BE2C (cell line): ENCODE measurements at regions not wholly inside any gene's neighbourhood (a gene's known extent, or its start where the extent isn't known, plus 50 kb on each side); places are given as distances from the start of the nearest gene placed in this dataset.

Source experiments
- DNase-seq: peaks from one replicate; pipeline ENCODE4 v3.0.0-alpha.2; 2020
- H3K27me3 ChIP-seq: fragments of 250-450 bp; sonication (Bioruptor Pico); 2 replicates; pipeline ENCODE4 v1.5.1; 2020; ENCODE audit warnings: mild to moderate bottlenecking
- H3K36me3 ChIP-seq: fragments of 250-450 bp; sonication (Bioruptor Pico); 2 replicates; pipeline ENCODE4 v1.5.1; 2020; ENCODE audit warnings: mild to moderate bottlenecking
- H3K4me1 ChIP-seq: fragments of 250-450 bp; sonication (Bioruptor Pico); 2 replicates; pipeline ENCODE4 v1.5.1; 2020
- H3K4me3 ChIP-seq: 2 replicates; pipeline ENCODE4 v1.5.1; 2011; ENCODE audit warnings: low read depth, low read length
- H3K9me3 ChIP-seq: fragments of 250-450 bp; sonication (Bioruptor Pico); 2 replicates; pipeline ENCODE4 v1.5.1; 2020
- TF ChIP-seq, protein P1 (sequence below): IDR thresholded peaks from 2 replicates; pipeline ENCODE4 v1.5.1; 2012; ENCODE audit warnings: mild to moderate bottlenecking, low read depth, low read length

DNA sequence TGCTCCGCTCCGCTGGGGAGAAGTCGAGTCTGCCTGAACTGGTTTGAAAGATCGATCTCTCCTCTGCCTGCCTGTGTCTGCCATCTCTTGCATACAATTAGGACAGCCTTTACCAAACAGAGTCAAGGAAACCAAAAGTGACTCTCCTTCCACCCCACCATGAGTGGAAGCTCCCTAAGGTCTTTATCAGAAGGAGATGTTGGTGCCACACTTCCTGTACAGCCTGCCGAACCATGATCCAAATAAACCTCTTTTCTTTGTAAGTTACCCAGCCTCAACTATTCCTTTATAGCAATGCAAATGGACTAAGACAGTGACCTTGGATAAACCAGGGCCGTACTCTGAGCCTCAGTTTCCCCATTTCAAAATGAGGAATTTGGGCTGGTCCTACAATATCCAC lies 106.3 kb upstream of the GDF10 start:
- no peaks in the 10 kb centered on the region for H3K36me3 ChIP-seq
- H3K27me3 ChIP-seq, result no peaks in the 10 kb centered on the region
- no peak overlapping the region for H3K4me3 ChIP-seq
- DNase-seq, result no peak
- TF ChIP-seq, protein P1, sequence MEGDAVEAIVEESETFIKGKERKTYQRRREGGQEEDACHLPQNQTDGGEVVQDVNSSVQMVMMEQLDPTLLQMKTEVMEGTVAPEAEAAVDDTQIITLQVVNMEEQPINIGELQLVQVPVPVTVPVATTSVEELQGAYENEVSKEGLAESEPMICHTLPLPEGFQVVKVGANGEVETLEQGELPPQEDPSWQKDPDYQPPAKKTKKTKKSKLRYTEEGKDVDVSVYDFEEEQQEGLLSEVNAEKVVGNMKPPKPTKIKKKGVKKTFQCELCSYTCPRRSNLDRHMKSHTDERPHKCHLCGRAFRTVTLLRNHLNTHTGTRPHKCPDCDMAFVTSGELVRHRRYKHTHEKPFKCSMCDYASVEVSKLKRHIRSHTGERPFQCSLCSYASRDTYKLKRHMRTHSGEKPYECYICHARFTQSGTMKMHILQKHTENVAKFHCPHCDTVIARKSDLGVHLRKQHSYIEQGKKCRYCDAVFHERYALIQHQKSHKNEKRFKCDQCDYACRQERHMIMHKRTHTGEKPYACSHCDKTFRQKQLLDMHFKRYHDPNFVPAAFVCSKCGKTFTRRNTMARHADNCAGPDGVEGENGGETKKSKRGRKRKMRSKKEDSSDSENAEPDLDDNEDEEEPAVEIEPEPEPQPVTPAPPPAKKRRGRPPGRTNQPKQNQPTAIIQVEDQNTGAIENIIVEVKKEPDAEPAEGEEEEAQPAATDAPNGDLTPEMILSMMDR, result no peak
- H3K9me3 ChIP-seq, result no peaks in the 10 kb centered on the region
- no peaks in the 10 kb centered on the region for H3K4me1 ChIP-seq

DNA sequence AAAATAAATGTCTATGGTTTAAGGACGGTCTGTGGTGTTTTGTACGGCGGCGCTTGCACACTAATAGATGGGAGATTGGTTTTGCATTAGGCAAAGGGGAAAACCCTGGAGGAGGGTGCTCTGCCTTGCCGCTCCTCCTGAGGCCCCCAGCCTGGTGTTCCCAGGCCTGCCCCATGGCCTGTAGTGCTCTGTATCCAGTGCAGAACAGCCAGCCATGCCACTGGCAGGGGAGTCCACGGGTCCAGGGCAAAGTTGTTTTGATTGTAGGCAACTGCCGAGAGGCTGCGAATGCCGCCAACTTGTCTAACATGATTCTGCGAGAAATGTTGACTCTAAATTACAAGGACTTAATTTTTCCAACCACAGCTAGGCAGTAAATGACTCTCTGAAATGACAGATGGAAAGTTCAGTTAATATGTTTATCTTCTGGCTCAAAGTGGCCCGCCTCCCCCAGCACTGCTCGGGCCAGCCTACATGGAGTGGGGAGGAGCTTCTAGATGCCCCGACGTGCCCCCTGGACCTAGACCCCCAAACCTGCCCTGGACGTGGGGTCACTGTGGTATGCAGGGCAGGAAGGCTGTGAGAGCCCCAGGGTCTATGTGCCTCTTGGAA lies 104.6 kb upstream of the GDF10 start:
- no peaks in the 10 kb centered on the region for H3K4me1 ChIP-seq
- H3K4me3 ChIP-seq, result no peak overlapping the region
- TF ChIP-seq, protein P1, result no peak
- no peaks in the 10 kb centered on the region for H3K36me3 ChIP-seq
- DNase-seq, result no peak
- H3K9me3 ChIP-seq, result no peaks in the 10 kb centered on the region
- H3K27me3 ChIP-seq, result no peaks in the 10 kb centered on the region

DNA sequence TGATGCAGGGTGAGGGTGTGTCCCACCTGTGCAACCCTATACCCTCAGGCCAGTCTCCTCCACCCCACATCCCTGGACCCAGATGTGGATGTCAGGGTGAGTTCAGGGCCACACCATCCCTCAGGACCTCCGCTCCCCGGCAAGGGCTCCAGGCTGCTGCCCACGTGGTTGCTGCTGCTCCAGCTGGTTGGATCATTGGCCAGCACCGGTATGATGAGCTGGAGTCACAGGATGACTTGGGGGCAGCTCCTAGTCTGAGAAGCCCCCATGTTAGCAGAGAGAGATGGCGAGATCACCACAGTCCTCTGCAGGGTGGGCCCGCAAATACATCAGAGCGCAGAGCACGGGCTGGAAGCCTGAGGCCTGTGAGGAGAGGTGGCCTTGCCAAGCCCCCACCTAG lies 103.3 kb upstream of the GDF10 start:
- H3K27me3 ChIP-seq, result no peaks in the 10 kb centered on the region
- no peak overlapping the region for H3K4me3 ChIP-seq
- no peaks in the 10 kb centered on the region for H3K9me3 ChIP-seq
- H3K4me1 ChIP-seq, result no peaks in the 10 kb centered on the region
- no peak for DNase-seq
- H3K36me3 ChIP-seq, result no peaks in the 10 kb centered on the region
- TF ChIP-seq, protein P1, result no peak

DNA sequence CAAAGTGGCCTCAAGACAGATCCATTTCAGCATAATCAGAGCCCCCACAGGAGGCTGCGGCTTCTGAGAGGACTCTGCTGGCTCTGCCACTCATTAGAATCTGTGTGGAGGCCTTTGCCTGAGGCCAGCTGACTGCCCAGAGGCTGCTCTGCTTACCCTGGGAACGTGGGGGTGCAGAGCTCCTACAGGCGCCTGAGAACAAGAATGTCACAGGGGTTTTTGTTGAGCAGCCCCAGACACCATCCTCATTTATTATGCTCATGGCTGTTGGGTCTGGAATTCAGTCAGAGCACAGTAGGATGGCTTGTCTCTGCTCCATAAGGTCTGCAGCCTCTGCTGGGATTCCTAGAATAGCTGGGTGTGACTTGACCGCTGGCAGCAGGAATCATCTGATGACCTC lies 101.8 kb upstream of the GDF10 start:
- H3K36me3 ChIP-seq, result no peaks in the 10 kb centered on the region

DNA sequence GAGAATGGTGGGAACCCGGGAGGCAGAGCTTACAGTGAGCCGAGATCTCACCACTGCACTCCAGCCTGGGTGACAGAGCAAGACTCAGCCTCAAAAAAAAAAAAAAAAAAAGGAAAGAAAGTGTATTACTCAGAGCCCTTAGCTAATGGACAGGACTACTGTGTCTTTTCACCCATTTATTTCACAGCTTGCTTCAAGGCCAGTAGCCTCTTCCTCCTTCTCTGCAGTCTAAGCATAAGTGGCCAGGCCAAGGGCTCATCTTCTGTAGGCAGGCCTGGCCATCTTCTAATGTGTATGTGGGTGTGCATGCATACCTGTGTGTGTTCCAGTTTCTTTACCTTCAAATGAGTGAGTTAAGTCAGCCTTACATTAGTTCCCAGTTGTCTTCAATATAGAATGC lies 94.8 kb upstream of the GDF10 start:
- TF ChIP-seq, protein P1, result no peak
- no peaks in the 10 kb centered on the region for H3K27me3 ChIP-seq
- no peak for DNase-seq

More for the DNA sequence above, 101.8 kb upstream of the GDF10 start:
- Histone ChIP-seq H3K27me3 (no peaks in the 10 kb centered on the region), H3K9me3 (no peaks in the 10 kb centered on the region), H3K4me1 (no peaks in the 10 kb centered on the region), H3K4me3 (no peak overlapping the region)
- TF ChIP-seq, protein P1, result no peak
- no peak for DNase-seq

DNA sequence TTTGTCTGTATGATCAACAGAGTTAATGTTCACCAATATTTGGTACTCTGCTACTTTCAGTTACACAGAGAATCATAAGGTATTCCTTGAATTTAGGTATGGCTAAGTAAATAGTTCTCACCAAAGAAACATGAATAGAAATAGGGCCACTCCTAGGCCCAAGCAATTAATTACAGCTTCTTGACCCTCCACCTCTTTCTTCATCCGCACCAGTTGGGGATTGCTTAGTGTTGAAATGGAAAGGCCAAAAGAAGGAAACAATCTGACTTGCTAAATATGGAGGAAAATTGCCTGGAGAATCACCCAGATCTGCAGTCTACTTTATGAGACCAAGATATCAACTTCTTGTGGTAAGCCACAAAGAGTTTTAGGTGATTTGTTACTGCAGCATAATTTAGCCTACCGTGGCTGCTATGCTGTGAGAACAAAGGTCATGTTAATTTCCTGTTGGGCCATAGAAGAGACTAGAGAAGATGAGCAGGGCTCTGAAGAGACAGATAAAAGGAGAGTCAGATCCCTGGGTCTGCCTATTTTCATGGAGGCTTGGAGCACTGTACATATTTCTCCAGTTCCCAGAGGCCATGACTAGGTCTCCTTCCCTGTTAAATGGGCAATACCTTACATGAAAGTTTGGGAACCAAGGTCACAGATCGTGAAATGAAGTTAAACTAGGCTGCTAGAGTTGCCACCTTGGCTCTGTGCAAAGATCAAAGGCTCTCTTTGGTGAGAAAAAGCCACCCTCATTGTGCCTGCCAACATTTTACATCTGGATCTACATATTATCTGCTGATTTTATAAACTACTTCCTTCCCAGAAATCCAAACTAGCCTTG lies 93.3 kb upstream of the GDF10 start:
- TF ChIP-seq, protein P1, result no peak
- H3K4me3 ChIP-seq, result no peak overlapping the region
- H3K9me3 ChIP-seq, result no peaks in the 10 kb centered on the region
- H3K4me1 ChIP-seq, result no peaks in the 10 kb centered on the region
- DNase-seq, result no peak
- H3K27me3 ChIP-seq, result no peaks in the 10 kb centered on the region
- no peaks in the 10 kb centered on the region for H3K36me3 ChIP-seq

More for the DNA sequence above, 94.8 kb upstream of the GDF10 start:
- Histone ChIP-seq H3K9me3 (no peaks in the 10 kb centered on the region), H3K4me1 (no peaks in the 10 kb centered on the region), H3K4me3 (no peak overlapping the region), H3K36me3 (no peaks in the 10 kb centered on the region)
